ENCODE measurements at regions not wholly inside any gene's neighbourhood (a gene's known extent, or its start where the extent isn't known, plus 50 kb on each side); places are given as distances from the start of the nearest gene placed in this dataset.

- ATAC-seq (replicated peaks in 1 of 4), result no peak
- Mint-ChIP-seq H3K36me3 (no peaks in the 10 kb centered on the region), H3K4me1 (no peaks in the 10 kb centered on the region), H3K27ac (no peak overlapping the region), H3K9me3 (no peaks in the 10 kb centered on the region), H3K4me3 (no peak overlapping the region), H3K27me3 (no peaks in the 10 kb centered on the region)
- Histone ChIP-seq H3K4me1 (ENCODE audit: control insufficient read depth in 1 of 2, extremely low read depth in 1 of 2, insufficient read depth in 2 of 2, low read length in 2 of 2) (no peaks in the 10 kb centered on the region), H3K27me3 (replicated peaks in 1 of 2; ENCODE audit: control insufficient read depth in 2 of 2, extremely low read depth in 1 of 2, insufficient read depth in 2 of 2, low read length in 1 of 2) (peaks cover 0 to 16% of the 10 kb centered on the region in 2 experiments), H3K36me3 (ENCODE audit: control insufficient read depth in 2 of 2, extremely low read depth in 1 of 2, insufficient read depth in 1 of 2, low read length in 1 of 2) (no peaks in the 10 kb centered on the region), H3K4me3 (ENCODE audit: control insufficient read depth in 1 of 2, extremely low read depth in 1 of 2, low read length in 1 of 2) (no peak overlapping the region), H3K27ac (ENCODE audit: low read length) (no peak overlapping the region), H3K9me3 (no peaks in the 10 kb centered on the region)
- CTCF ChIA-PET, result no interaction called here
- POLR2A ChIA-PET, result no interaction called here
- 79% methylated on average over 4 of the region's 5 CpGs for WGBS (ENCODE audit: insufficient coverage)
- DNase-seq, result no peak
These were observed 164.6 kb upstream of the ZMIZ1 start for GRCh38 chr10:78904196-78904595.

- H3K27me3 Mint-ChIP-seq, result no peaks in the 10 kb centered on the region
- H3K4me1 Mint-ChIP-seq, result no peaks in the 10 kb centered on the region
- H3K27ac Mint-ChIP-seq, result no peak overlapping the region
- Histone ChIP-seq H3K4me3 (ENCODE audit: control insufficient read depth in 1 of 2, extremely low read depth in 1 of 2, low read length in 1 of 2) (no peak overlapping the region), H3K4me1 (ENCODE audit: control insufficient read depth in 1 of 2, extremely low read depth in 1 of 2, insufficient read depth in 2 of 2, low read length in 2 of 2) (no peaks in the 10 kb centered on the region), H3K9me3 (no peaks in the 10 kb centered on the region), H3K36me3 (ENCODE audit: control insufficient read depth in 2 of 2, extremely low read depth in 1 of 2, insufficient read depth in 1 of 2, low read length in 1 of 2) (no peaks in the 10 kb centered on the region), H3K27ac (ENCODE audit: low read length) (no peak overlapping the region), H3K27me3 (replicated peaks in 1 of 2; ENCODE audit: control insufficient read depth in 2 of 2, extremely low read depth in 1 of 2, insufficient read depth in 2 of 2, low read length in 1 of 2) (peaks cover 0 to 16% of the 10 kb centered on the region in 2 experiments)
- H3K36me3 Mint-ChIP-seq, result no peaks in the 10 kb centered on the region
- no peaks in the 10 kb centered on the region for H3K9me3 Mint-ChIP-seq
- ATAC-seq (replicated peaks in 1 of 4) (no peak), DNase-seq (no peak)
- WGBS (ENCODE audit: insufficient coverage), result 81% methylated on average over 7 of the region's 12 CpGs
- ChIA-PET POLR2A (no interaction called here), CTCF (no interaction called here)
- H3K4me3 Mint-ChIP-seq, result no peak overlapping the region
These were observed 163.5 kb upstream of the ZMIZ1 start for GRCh38 chr10:78905015-78905956.

GRCh38 chr10:78905957-78906308, 162.8 kb upstream of the ZMIZ1 start:
- ChIA-PET POLR2A (no interaction called here), CTCF (no interaction called here)
- DNase-seq (no peak), ATAC-seq (replicated peaks in 1 of 4) (no peak)
- no peak overlapping the region for H3K4me3 Mint-ChIP-seq
- H3K27ac ChIP-seq (ENCODE audit: low read length), result no peak overlapping the region
- H3K27me3 ChIP-seq (replicated peaks in 1 of 2; ENCODE audit: control insufficient read depth in 2 of 2, extremely low read depth in 1 of 2, insufficient read depth in 2 of 2, low read length in 1 of 2), result peaks cover 0 to 16% of the 10 kb centered on the region in 2 experiments
- no peaks in the 10 kb centered on the region for H3K4me1 Mint-ChIP-seq
- no peaks in the 10 kb centered on the region for H3K27me3 Mint-ChIP-seq
- WGBS (ENCODE audit: insufficient coverage), result 83% methylated on average over 10 of the region's 11 CpGs
- H3K4me3 ChIP-seq (ENCODE audit: control insufficient read depth in 1 of 2, extremely low read depth in 1 of 2, low read length in 1 of 2), result no peak overlapping the region
- H3K36me3 Mint-ChIP-seq, result no peaks in the 10 kb centered on the region
- no peaks in the 10 kb centered on the region for H3K9me3 Mint-ChIP-seq
- H3K9me3 ChIP-seq, result no peaks in the 10 kb centered on the region
- no peaks in the 10 kb centered on the region for H3K36me3 ChIP-seq (ENCODE audit: control insufficient read depth in 2 of 2, extremely low read depth in 1 of 2, insufficient read depth in 1 of 2, low read length in 1 of 2)
- no peaks in the 10 kb centered on the region for H3K4me1 ChIP-seq (ENCODE audit: control insufficient read depth in 1 of 2, extremely low read depth in 1 of 2, insufficient read depth in 2 of 2, low read length in 2 of 2)
- H3K27ac Mint-ChIP-seq, result no peak overlapping the region

GRCh38 chr10:78906734-78907390, 161.9 kb upstream of the ZMIZ1 start:
- Histone ChIP-seq H3K4me3 (ENCODE audit: control insufficient read depth in 1 of 2, extremely low read depth in 1 of 2, low read length in 1 of 2) (no peak overlapping the region), H3K27me3 (replicated peaks in 1 of 2; ENCODE audit: control insufficient read depth in 2 of 2, extremely low read depth in 1 of 2, insufficient read depth in 2 of 2, low read length in 1 of 2) (peaks cover 0 to 16% of the 10 kb centered on the region in 2 experiments), H3K4me1 (ENCODE audit: control insufficient read depth in 1 of 2, extremely low read depth in 1 of 2, insufficient read depth in 2 of 2, low read length in 2 of 2) (no peaks in the 10 kb centered on the region), H3K9me3 (no peaks in the 10 kb centered on the region), H3K27ac (ENCODE audit: low read length) (no peak overlapping the region), H3K36me3 (ENCODE audit: control insufficient read depth in 2 of 2, extremely low read depth in 1 of 2, insufficient read depth in 1 of 2, low read length in 1 of 2) (no peaks in the 10 kb centered on the region)
- H3K27ac Mint-ChIP-seq, result no peak overlapping the region
- WGBS (ENCODE audit: insufficient coverage), result 83% methylated on average over 3 of the region's 3 CpGs
- H3K36me3 Mint-ChIP-seq, result no peaks in the 10 kb centered on the region
- ChIA-PET POLR2A (no interaction called here), CTCF (no interaction called here)
- ATAC-seq (replicated peaks in 1 of 4) (no peak), DNase-seq (no peak)
- no peaks in the 10 kb centered on the region for H3K9me3 Mint-ChIP-seq
- no peaks in the 10 kb centered on the region for H3K27me3 Mint-ChIP-seq
- no peak overlapping the region for H3K4me3 Mint-ChIP-seq
- no peaks in the 10 kb centered on the region for H3K4me1 Mint-ChIP-seq

GRCh38 chr10:78907551-78908211, 161.1 kb upstream of the ZMIZ1 start:
- POLR2A ChIA-PET, result interaction anchor here in 1 of 2 donors (0.7 kb wide), 1 partner anchor 275 kb away, joined by 3 read pairs; no protein-coding TSS in a partner anchor
- CTCF ChIA-PET, result no interaction called here
- no peaks in the 10 kb centered on the region for H3K27me3 Mint-ChIP-seq

GRCh38 chr10:78909221-78909620, 159.5 kb upstream of the ZMIZ1 start:
- H3K4me1 ChIP-seq (ENCODE audit: control insufficient read depth in 1 of 2, extremely low read depth in 1 of 2, insufficient read depth in 2 of 2, low read length in 2 of 2), result no peaks in the 10 kb centered on the region
- no peaks in the 10 kb centered on the region for H3K36me3 ChIP-seq (ENCODE audit: control insufficient read depth in 2 of 2, extremely low read depth in 1 of 2, insufficient read depth in 1 of 2, low read length in 1 of 2)
- DNase-seq (no peak), ATAC-seq (replicated peaks in 1 of 4) (no peak)
- peaks cover 0 to 13% of the 10 kb centered on the region in 2 experiments for H3K27me3 ChIP-seq (replicated peaks in 1 of 2; ENCODE audit: control insufficient read depth in 2 of 2, extremely low read depth in 1 of 2, insufficient read depth in 2 of 2, low read length in 1 of 2)
- POLR2A ChIA-PET, result no interaction called here
- H3K27ac Mint-ChIP-seq, result no peak overlapping the region
- H3K4me1 Mint-ChIP-seq, result no peaks in the 10 kb centered on the region
- H3K9me3 ChIP-seq, result no peaks in the 10 kb centered on the region
- no peaks in the 10 kb centered on the region for H3K36me3 Mint-ChIP-seq
- no peaks in the 10 kb centered on the region for H3K9me3 Mint-ChIP-seq
- H3K4me3 ChIP-seq (ENCODE audit: control insufficient read depth in 1 of 2, extremely low read depth in 1 of 2, low read length in 1 of 2), result no peak overlapping the region
- WGBS (ENCODE audit: insufficient coverage), result 64% methylated on average over 3 of the region's 6 CpGs
- H3K27ac ChIP-seq (ENCODE audit: low read length), result no peak overlapping the region
- CTCF ChIA-PET, result no interaction called here
- no peaks in the 10 kb centered on the region for H3K27me3 Mint-ChIP-seq
- H3K4me3 Mint-ChIP-seq, result no peak overlapping the region

More at GRCh38 chr10:78907551-78908211, 161.1 kb upstream of the ZMIZ1 start:
- H3K27me3 ChIP-seq (replicated peaks in 1 of 2; ENCODE audit: control insufficient read depth in 2 of 2, extremely low read depth in 1 of 2, insufficient read depth in 2 of 2, low read length in 1 of 2), result peaks cover 0 to 16% of the 10 kb centered on the region in 2 experiments
- Mint-ChIP-seq H3K27ac (no peak overlapping the region), H3K4me3 (no peak overlapping the region), H3K9me3 (no peaks in the 10 kb centered on the region), H3K4me1 (no peaks in the 10 kb centered on the region), H3K36me3 (no peaks in the 10 kb centered on the region)
- DNase-seq (no peak), ATAC-seq (replicated peaks in 1 of 4) (no peak)
- H3K36me3 ChIP-seq (ENCODE audit: control insufficient read depth in 2 of 2, extremely low read depth in 1 of 2, insufficient read depth in 1 of 2, low read length in 1 of 2), result no peaks in the 10 kb centered on the region
- H3K27ac ChIP-seq (ENCODE audit: low read length), result no peak overlapping the region
- WGBS (ENCODE audit: insufficient coverage), result 85% methylated on average over 10 of the region's 11 CpGs
- no peaks in the 10 kb centered on the region for H3K4me1 ChIP-seq (ENCODE audit: control insufficient read depth in 1 of 2, extremely low read depth in 1 of 2, insufficient read depth in 2 of 2, low read length in 2 of 2)
- H3K9me3 ChIP-seq, result no peaks in the 10 kb centered on the region
- H3K4me3 ChIP-seq (ENCODE audit: control insufficient read depth in 1 of 2, extremely low read depth in 1 of 2, low read length in 1 of 2), result no peak overlapping the region

All from T-cell (primary cell).